ENCODE measurements at regions not wholly inside any gene's neighbourhood (a gene's known extent, or its start where the extent isn't known, plus 50 kb on each side); places are given as distances from the start of the nearest gene placed in this dataset.
"Not testable (repeated sequence)": the region's sequence is repeated elsewhere in the genome, so short reads cannot be mapped to it uniquely, and the experiment has no call there.

DNA sequence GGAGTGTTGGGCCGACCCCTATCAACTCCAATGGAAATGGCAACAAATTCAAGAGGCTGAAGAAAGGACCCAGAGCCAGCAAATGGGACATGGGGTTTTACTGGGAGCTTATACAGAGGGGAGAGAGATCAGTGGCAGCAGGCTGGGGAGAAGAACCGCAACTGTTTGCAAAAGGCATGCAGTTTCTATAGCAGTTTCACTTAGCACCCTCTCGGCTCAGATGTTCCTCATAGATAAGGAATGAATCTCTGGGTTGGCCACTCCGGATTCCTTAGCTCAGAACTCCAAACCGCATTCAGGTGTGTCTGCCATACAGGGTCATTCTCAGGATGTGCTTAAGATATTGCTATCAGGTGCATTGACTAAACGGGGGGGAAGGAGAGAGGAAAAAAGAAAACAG is 71.1 kb upstream of the RPL38 start:
- CTCF ChIA-PET = no interaction called here

GRCh38 chr17:74133740-74134139 is 69.7 kb upstream of the RPL38 start:
- H3K4me3 Mint-ChIP-seq = no peak overlapping the region

More for the DNA sequence above, 71.1 kb upstream of the RPL38 start:
- no peaks in the 10 kb centered on the region for H3K9me3 Mint-ChIP-seq
- no peak overlapping the region for H3K4me3 Mint-ChIP-seq
- H3K36me3 ChIP-seq (ENCODE audit: insufficient read depth, low read length) = no peaks in the 10 kb centered on the region
- TF ChIP-seq CTCF (IDR thresholded peaks at IDR 0.05) = no peak
- H3K9me3 ChIP-seq (ENCODE audit: control insufficient read depth in 1 of 2, insufficient read depth in 1 of 2, low read length in 2 of 2) = no peaks in the 10 kb centered on the region
- H3K27me3 ChIP-seq (ENCODE audit: control insufficient read depth in 1 of 2, insufficient read depth in 2 of 2, low read length in 2 of 2) = peaks cover 7% of the 10 kb centered on the region in 2 experiments
- no peak overlapping the region for H3K4me3 ChIP-seq (ENCODE audit: low read length)
- H3K27me3 Mint-ChIP-seq = peaks cover 74% of the 10 kb centered on the region
- POLR2A ChIA-PET = no interaction called here
- ATAC-seq (ENCODE audit: poor library complexity) (no peak), DNase-seq (no peak)
- no peak overlapping the region for H3K27ac ChIP-seq (ENCODE audit: low read depth in 1 of 2, low read length in 2 of 2)
- H3K27ac Mint-ChIP-seq = no peak overlapping the region
- H3K36me3 Mint-ChIP-seq (ENCODE audit: low read depth) = no peaks in the 10 kb centered on the region
- intact Hi-C loops (cut with DNase I, micrococcal nuclease) = no loop called here
- H3K4me1 Mint-ChIP-seq (ENCODE audit: low read depth) = no peaks in the 10 kb centered on the region
- H3K4me1 ChIP-seq (ENCODE audit: insufficient read depth, low read length) = no peaks in the 10 kb centered on the region

DNA sequence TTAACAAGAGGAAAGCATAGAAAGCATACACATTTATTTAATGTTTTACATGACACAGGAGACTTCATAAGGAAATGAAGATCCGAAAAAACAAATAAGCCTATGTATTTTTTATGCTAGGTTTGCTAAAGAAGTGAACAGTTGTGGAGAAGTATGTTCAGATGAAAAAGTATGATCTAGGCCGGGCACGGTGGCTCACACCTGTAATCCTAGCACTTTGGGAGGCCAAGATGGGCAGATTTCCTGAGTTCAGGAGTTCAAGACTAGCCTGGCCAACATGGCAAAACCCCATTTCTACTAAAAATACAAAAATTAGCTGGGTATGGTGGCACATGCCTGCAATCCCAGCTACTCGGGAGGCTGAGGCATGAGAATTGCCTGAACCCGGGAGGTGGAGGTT is 69.2 kb upstream of the RPL38 start:
- H3K9me3 Mint-ChIP-seq; POLR2A ChIA-PET; H3K27ac Mint-ChIP-seq; H3K9me3 ChIP-seq (ENCODE audit: control insufficient read depth in 1 of 2, insufficient read depth in 1 of 2, low read length in 2 of 2); H3K4me3 Mint-ChIP-seq; intact Hi-C loops (cut with DNase I, micrococcal nuclease); H3K4me3 ChIP-seq (ENCODE audit: low read length); H3K4me1 Mint-ChIP-seq (ENCODE audit: low read depth); CTCF ChIA-PET; H3K27ac ChIP-seq (ENCODE audit: low read depth in 1 of 2, low read length in 2 of 2); H3K36me3 Mint-ChIP-seq (ENCODE audit: low read depth); DNase-seq; ATAC-seq (ENCODE audit: poor library complexity); H3K4me1 ChIP-seq (ENCODE audit: insufficient read depth, low read length); H3K36me3 ChIP-seq (ENCODE audit: insufficient read depth, low read length): not testable (repeated sequence)
- peaks cover 9 to 10% of the 10 kb centered on the region in 2 experiments for H3K27me3 ChIP-seq (ENCODE audit: control insufficient read depth in 1 of 2, insufficient read depth in 2 of 2, low read length in 2 of 2)
- peaks cover 66% of the 10 kb centered on the region for H3K27me3 Mint-ChIP-seq

More at GRCh38 chr17:74133740-74134139, 69.7 kb upstream of the RPL38 start:
- Mint-ChIP-seq H3K9me3 (no peaks in the 10 kb centered on the region), H3K27ac (no peak overlapping the region), H3K27me3 (peaks cover 66% of the 10 kb centered on the region), H3K4me1 (ENCODE audit: low read depth) (no peaks in the 10 kb centered on the region), H3K36me3 (ENCODE audit: low read depth) (no peaks in the 10 kb centered on the region)
- H3K4me1 ChIP-seq (ENCODE audit: insufficient read depth, low read length) = no peaks in the 10 kb centered on the region
- ChIA-PET CTCF (no interaction called here), POLR2A (no interaction called here)
- TF ChIP-seq CTCF (IDR thresholded peaks at IDR 0.05) = no peak
- ATAC-seq (ENCODE audit: poor library complexity) (no peak), DNase-seq (no peak)
- H3K4me3 ChIP-seq (ENCODE audit: low read length) = no peak overlapping the region
- H3K36me3 ChIP-seq (ENCODE audit: insufficient read depth, low read length) = no peaks in the 10 kb centered on the region
- peaks cover 9 to 10% of the 10 kb centered on the region in 2 experiments for H3K27me3 ChIP-seq (ENCODE audit: control insufficient read depth in 1 of 2, insufficient read depth in 2 of 2, low read length in 2 of 2)
- intact Hi-C loops (cut with DNase I, micrococcal nuclease) = no loop called here
- no peak overlapping the region for H3K27ac ChIP-seq (ENCODE audit: low read depth in 1 of 2, low read length in 2 of 2)
- no peaks in the 10 kb centered on the region for H3K9me3 ChIP-seq (ENCODE audit: control insufficient read depth in 1 of 2, insufficient read depth in 1 of 2, low read length in 2 of 2)

GRCh38 chr17:74134991-74135390 is 68.5 kb upstream of the RPL38 start:
- ATAC-seq (ENCODE audit: poor library complexity) = no peak
- no peak for DNase-seq
- Mint-ChIP-seq H3K36me3 (ENCODE audit: low read depth) (no peaks in the 10 kb centered on the region), H3K4me3 (no peak overlapping the region), H3K27me3 (peaks cover 61% of the 10 kb centered on the region), H3K27ac (no peak overlapping the region), H3K9me3 (no peaks in the 10 kb centered on the region), H3K4me1 (ENCODE audit: low read depth) (no peaks in the 10 kb centered on the region)
- no peak for TF ChIP-seq CTCF (IDR thresholded peaks at IDR 0.05)
- H3K4me1 ChIP-seq (ENCODE audit: insufficient read depth, low read length) = no peaks in the 10 kb centered on the region
- peaks cover 0 to 4% of the 10 kb centered on the region in 2 experiments for H3K9me3 ChIP-seq (ENCODE audit: control insufficient read depth in 1 of 2, insufficient read depth in 1 of 2, low read length in 2 of 2)
- CTCF ChIA-PET = no interaction called here
- intact Hi-C loops (cut with DNase I, micrococcal nuclease) = no loop called here
- peaks cover 9 to 10% of the 10 kb centered on the region in 2 experiments for H3K27me3 ChIP-seq (ENCODE audit: control insufficient read depth in 1 of 2, insufficient read depth in 2 of 2, low read length in 2 of 2)
- no peak overlapping the region for H3K27ac ChIP-seq (ENCODE audit: low read depth in 1 of 2, low read length in 2 of 2)
- H3K4me3 ChIP-seq (ENCODE audit: low read length) = no peak overlapping the region
- no peaks in the 10 kb centered on the region for H3K36me3 ChIP-seq (ENCODE audit: insufficient read depth, low read length)
- POLR2A ChIA-PET = no interaction called here

Measured in CD4-positive, alpha-beta T cell (primary cell).